DMS114 treated with DMSO at 0.1 percent for 48 hours (cell line): ENCODE measurements at regions not wholly inside any gene's neighbourhood (a gene's known extent, or its start where the extent isn't known, plus 50 kb on each side); places are given as distances from the start of the nearest gene placed in this dataset.

ENCODE experiments used
- DNase-seq: peaks from one replicate; lab custom pipeline; 2025; ENCODE audit not compliant: unreplicated experiment; lab: John Stamatoyannopoulos, UW

DNA sequence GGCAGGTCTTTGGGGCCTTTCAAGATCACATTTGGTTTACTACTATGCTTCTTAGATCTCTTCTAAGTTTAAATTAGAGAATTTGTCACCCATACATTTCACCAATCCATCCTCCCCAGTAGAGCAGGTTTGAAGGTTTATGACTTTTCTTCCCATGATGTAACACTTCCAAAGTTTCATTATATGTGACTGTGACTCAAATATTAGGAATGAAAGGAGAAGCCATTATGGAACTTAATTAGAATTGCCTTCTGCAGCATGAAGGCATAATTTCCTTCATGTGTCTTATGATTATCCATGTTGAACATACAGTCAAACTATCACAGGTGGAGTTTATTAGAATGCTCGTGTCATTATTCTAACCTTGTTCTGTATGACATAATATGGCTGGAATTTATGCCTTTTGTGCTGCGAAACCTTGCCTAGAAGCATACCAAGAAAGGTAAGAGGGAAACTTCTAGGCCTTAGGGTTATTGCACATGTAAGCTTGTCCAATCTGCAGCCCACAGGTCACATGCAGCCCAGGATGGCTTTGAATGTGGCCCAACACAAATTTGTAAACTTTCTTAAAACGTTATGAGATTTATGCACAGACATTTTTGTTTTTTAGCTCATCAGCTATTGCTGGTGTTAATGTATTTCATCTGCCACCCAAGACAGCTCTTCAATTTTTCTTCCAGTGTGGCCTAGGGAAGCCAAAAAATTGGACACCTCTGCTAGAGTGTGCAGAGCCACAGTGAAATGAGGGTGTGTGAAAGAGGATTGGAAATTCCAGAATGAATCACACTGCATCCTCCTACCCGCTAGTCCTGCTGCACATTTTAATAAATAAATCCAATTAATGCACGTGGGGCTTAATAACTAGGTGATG, 133.6 kb downstream of the TMEM26 start:
- no peak for DNase-seq

GRCh38 chr10:61318429-61318828, 134.8 kb downstream of the TMEM26 start:
- no peak for DNase-seq

DNA sequence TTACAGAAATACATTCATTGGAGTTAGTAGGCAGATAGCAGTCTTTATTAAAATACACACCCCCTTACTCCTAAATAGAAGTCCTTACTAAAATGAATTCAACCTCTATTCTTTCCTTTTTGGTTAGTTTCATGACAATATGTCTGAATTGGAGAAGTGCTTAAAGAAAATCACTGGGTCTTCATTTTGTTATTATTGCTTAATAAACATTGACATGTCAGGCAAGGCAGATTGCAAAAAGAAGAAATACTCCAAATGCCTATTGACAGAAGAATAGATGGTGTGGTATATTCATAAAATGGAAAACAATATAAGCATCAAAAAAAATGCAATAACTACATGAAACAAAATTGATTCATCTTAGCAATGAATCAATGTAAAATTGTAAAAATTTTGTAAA, 135.5 kb downstream of the TMEM26 start:
- DNase-seq = no peak

GRCh38 chr10:61316676-61317265, 136.4 kb downstream of the TMEM26 start:
- no peak for DNase-seq

GRCh38 chr10:61314273-61314672, 138.9 kb downstream of the TMEM26 start:
- DNase-seq = no peak

GRCh38 chr10:61313460-61313859, 139.7 kb downstream of the TMEM26 start:
- DNase-seq = no peak

DNA sequence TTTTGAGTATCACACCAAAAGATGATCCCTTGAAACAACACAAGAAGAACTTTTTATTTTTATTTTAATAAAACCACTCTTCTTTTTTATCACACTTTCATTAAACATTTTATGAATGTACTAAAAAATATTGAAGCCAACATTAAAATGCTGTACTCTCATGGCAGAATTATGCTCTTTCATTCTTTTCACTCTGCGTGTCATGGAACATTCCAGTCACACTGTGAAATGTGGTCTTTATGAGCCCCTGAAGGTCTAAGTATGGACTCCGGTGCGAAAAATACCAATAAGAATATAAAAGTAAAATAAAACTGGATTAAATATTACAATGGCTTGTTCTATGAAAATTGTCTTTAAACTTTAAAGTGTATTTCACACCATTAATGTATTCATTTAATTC, 148.4 kb downstream of the TMEM26 start:
- no peak for DNase-seq

DNA sequence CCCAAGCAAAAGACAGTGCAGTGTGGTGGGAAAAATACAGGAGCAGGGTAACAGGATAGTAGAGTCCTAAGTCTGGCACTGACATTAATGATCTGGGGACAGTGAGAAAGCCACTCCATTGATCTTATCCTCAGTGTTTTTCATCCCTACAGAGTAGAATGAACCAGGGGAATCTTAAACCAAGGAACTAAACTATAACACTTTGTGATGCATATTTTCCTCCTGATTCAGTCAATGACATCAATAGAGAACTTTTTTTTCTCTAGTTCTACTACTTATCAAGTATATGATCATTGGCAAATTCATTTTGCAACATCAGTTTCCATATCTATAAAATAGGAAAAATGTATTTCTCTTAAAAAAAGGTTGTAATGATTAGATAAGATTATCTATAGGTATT, 151.1 kb downstream of the TMEM26 start:
- DNase-seq = no peak

DNA sequence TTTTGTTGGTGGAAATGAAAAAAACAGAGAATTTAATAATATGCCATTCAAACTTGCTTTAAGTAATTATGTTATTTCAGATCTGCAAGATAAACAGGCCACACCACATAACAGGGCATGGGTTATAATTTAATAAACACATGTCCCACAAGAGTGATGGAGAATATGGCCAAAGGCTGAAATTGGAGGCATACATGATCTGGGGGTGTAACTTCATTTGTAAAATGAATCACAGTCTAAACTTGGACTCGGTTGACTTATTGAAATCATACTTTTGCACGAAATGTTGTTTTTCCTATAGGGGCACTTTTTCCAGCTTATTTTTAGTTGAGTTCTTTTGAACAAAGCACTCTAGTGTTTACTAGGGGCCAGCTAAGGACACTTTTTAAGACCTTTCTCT, 151.6 kb downstream of the TMEM26 start:
- no peak for DNase-seq

GRCh38 chr10:61299841-61300240, 153.3 kb downstream of the TMEM26 start:
- no peak for DNase-seq

- DNase-seq = no peak
Measured at GRCh38 chr10:61299156-61299555, 154.0 kb downstream of the TMEM26 start.

DNA sequence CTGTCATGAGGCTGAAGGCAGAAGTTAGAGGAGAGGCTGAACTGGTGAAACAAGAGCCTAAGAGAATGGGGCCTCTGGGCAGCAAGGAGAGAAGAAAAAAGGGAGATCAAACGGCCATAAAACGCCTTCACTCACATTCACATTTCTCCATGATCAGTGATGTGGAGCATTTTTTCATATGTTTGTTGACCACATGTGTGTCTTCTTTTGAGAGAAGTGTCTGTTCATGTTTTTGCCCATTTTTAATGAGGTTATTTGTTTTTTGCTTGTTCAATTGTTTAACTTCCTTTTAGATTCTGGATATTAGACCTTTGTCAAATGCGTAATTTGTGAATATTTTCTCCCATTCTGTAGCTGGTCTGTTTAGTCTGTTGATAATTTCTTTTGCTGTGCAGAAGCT, 155.0 kb downstream of the TMEM26 start:
- no peak for DNase-seq

DNA sequence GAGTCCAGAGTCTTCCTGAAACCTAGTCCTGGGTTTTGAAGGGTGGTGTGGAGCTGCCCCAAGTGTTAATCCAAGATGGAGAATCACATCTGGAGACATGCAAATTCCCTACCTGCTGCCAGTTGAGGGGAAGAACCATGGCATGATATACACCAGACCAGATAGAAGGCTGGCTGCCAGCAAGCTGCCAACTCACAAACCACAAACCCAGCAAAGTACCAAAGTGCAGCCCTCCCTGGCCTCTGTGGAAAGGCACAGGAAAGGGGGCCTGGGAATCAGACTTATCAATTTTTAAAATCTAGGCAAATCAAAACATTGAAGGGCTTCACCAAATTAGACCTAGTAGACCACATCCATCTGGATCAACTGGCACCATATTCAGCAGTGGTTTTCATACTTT, 157.0 kb downstream of the TMEM26 start:
- no peak for DNase-seq

GRCh38 chr10:61294131-61294530, 159.1 kb downstream of the TMEM26 start:
- no peak for DNase-seq

DNA sequence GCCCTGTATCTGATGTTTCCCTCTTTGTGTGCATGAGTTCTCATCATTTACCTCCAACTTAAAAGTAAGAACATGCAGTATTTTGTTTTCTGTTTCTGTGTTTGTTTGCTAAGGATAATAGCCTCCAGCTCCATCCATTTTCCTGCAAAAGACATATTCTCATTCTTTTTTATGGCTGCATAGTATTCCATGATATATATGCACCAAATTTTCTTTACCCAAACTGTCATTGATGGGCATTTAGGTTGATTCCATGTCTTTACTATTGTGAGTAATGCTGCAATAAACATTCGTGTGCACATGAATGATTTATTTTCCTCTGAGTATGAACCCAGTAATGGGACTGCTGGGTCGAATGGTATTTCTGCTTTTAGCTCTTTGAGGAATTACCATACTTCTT, 163.4 kb downstream of the TMEM26 start:
- DNase-seq = no peak

DNA sequence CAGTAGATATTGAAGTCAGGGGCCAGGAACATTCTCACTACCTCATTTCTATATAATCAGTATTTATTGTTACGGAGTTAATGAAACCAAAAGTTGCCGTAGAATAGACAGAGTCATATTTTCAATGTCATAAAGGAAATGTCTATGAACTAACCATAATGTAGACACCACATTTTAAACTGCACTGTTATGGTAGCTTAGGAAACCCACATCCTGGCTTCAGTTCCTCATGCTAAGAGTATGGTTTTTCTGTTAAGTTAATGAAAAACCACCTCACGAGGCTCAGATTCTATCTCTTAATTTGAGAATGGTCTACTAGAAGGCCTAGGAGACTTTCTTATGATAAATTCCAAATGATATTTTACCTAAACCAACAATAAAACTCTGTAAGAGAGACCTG, 166.5 kb downstream of the TMEM26 start:
- DNase-seq = no peak

DNA sequence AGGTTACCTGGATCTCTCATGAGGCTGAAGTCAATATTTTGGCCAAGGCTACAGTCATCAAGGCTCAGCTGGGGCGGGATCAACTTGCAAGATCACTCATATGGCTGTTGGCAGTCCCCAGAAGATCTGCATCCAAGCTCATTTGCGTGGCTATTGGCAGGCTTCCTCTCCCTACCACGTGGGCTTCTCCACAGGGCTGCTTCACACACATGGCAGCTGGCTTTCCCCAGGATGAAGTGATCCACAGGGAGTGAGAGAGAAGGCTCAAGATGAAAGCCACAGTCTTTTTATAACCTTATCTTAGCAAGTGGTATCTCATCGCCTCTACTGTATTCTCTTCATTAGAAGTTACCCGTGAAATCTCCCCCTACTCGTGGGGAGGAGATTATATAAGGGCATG, 167.4 kb downstream of the TMEM26 start:
- no peak for DNase-seq

DNA sequence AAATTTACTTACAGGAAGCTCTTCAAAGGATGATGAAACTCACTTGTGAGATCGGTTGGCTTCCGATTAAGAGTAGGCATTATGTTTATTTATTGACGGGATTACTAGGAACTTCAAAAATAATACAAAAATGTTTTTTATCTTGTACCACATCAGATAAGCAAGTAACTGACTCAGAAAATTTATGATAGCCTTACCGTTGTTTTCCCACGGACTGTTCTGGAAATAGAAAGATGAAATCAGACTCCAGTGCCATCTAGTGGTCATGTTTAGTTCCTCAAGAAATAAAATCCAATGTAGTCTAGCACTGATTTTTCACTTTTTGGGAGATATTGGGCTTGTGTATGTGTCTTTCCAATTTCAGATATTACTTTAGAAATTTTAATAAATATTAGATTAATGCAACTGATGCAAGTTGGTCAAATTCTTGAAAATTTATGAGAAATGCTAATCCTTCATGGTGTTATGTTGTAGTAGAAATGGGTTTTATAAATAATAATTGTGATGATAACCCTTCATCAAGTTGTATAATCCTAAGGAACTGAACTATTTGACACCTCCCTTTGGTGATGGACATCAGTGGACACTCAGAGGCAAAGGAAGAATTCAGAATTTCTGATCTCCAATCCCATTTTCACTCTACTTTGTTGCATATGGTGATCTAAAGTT, 168.8 kb downstream of the TMEM26 start:
- peak; percentile 63 for DNase-seq

DNA sequence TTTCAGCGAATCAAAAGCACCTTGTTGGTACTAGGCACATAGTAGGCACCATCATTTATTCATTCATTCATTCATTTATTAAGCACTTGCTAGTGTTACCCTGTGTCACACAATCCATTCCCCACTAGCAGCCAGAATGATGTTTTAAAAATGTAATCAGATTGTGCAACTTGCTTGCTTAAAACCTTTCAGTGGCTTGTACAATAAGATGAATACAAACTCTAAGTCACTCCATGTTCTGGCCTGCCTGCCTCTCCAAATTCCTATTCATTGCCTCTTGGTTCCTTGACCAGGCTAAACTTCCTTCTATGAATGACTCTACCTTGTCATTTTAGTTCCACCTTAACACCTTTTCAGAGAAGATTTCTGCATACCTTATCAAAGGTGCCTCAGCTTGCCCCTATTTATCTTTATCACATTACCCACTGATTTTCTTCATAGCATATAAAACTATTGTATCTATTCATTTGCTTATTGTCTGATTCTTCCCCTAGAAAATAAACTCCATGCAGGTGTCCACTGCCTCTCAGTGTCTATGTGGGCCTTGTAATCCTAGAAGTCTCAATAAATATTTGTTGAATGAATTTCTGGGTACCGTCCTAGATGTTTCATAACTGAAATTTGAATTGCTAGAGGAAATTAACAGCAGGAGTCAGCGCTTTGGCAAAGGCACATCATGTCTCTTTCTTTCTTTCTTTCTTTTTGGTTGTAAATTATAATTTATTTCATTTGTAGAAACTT, 169.5 kb downstream of the TMEM26 start:
- DNase-seq = no peak

DNA sequence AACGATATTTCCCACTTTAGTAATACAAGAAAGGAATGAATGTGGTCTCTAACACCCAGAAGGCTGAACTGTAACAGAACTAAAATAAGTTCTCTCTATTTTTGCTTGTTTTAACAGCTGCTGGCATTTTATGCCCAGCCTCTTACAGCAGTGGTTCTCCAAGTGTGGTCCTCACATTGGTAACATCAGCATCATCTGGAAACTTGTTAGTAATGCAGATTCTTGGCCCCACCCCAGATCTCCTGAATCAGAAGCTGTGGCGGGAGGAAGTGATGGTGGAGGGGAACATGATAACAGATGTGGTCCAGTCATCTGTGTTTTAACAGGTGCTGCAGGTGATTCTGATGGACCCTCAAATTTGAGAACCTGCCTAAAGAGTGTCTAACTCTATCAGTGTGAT, 170.1 kb downstream of the TMEM26 start:
- DNase-seq = no peak

GRCh38 chr10:61280303-61280702, 172.9 kb downstream of the TMEM26 start:
- no peak for DNase-seq

GRCh38 chr10:61279400-61279799, 173.8 kb downstream of the TMEM26 start:
- no peak for DNase-seq
